ENCODE measurements at regions not wholly inside any gene's neighbourhood (a gene's known extent, or its start where the extent isn't known, plus 50 kb on each side); places are given as distances from the start of the nearest gene placed in this dataset.

GRCh38 chr22:48185071-48186055 lies 1422.9 kb downstream of the TBC1D22A start:
- TF ChIP-seq CTCF (IDR thresholded peaks at IDR 0.05; ENCODE audit: insufficient read depth, low read length, poor library complexity, severe bottlenecking) (no peak), EZH2phosphoT487 (conservative IDR thresholded peaks at IDR 0.05; ENCODE audit: low read length) (no peak)
